Hindlimb muscle (tissue), 1 donor: ENCODE measurements at regions not wholly inside any gene's neighbourhood (a gene's known extent, or its start where the extent isn't known, plus 50 kb on each side); places are given as distances from the start of the nearest gene placed in this dataset.

Source experiments
- DNase-seq: peaks from one replicate; pipeline ENCODE4 v3.0.0-alpha.2; 2013

DNA sequence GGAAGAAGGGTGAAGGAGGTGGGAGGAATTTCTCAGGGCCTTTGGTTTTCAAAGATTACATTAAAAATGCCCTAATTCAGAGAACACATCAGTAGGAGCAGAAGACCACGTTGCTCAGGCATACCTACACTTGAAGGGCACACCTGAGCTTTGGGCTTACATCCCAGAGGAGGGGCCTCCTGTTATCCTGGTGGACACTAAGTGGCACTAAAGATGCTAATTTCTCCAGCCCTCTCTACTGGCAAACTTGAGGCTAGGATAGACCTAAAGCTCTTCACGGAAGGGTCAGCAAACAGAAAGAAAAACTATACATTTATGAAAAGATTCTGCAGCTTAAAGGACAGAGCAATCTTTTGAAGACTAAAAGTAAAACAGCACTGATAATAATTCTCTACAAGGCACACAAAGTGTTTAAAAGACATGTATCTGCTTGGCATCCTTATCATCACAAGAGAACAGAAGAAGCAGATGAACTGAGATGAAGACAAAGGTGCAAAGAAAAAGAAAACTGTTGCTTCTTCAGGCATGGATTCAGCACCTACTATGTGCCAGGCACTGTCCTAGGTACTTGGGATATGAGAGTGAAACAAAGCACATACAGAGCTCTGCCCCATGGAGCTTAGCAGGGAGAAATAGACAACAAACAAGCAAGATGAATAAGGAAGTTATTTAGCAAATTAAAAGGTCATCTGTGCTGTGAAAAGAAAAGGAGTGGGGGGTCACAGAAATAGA is 137.5 kb downstream of the NUAK1 start:
- DNase-seq: no peak

DNA sequence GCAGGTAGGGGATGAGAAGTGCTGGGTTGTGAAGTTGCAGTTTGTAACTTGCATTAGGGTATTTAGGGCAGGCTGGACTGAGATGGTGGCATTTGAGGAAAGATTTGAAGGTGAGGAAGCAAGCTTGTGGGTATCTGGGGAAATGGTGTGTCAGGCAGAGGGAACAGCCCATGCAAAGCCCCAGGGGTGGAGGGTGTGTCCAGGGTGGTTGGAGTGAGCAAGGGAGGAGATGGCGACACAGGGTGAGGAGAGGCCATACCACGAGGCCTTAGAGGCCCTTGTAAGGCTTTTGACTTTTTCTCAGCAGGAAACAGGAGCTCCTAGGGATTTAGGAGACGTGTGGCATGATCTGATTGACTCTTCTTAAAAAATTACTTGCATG is 136.9 kb downstream of the NUAK1 start:
- DNase-seq: no peak

DNA sequence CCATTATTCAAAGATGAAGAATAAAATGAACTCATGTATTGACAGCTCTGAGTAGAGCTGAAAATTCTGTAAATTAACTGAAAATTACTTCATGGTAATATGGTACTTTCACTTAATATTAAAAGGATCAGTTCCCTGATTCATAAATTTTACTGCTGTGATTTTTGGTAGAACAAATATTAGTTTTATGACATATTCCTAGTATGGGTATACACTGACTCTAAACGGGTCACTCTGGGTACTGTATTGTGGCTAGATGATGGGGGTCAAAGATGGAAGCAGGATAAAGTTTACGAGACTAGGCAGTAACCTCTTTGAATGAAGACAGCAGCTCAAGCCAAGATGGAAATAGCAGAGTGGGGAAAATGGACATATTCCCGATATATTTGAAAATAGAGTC is 135.5 kb downstream of the NUAK1 start:
- no peak for DNase-seq

- DNase-seq: no peak
Observed at GRCh38 chr12:106004289-106004688, 134.5 kb downstream of the NUAK1 start.

GRCh38 chr12:106006382-106006781 is 132.4 kb downstream of the NUAK1 start:
- no peak for DNase-seq

GRCh38 chr12:106006940-106007339 is 131.8 kb downstream of the NUAK1 start:
- DNase-seq: no peak

DNA sequence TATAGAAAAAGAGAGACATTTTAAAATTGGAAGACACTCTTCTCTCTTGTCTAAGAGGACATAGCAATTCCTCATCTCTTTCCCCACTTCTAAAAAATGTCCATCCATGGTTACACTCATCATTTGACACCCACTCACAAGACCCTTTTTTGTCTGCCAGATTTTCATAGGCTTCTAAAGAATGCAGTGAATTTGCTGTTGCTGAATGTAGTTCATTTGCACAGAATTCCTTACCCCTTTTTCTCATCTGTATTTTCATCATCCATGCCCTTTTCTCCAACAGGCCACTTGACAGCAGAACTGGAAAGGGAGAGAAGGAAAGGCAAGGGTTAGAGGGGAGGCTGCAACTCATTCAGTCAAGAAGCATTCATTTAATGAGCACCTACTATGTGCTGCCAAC is 128.0 kb downstream of the NUAK1 start:
- DNase-seq: no peak
